ENCODE measurements at regions not wholly inside any gene's neighbourhood (a gene's known extent, or its start where the extent isn't known, plus 50 kb on each side); places are given as distances from the start of the nearest gene placed in this dataset.

DNA sequence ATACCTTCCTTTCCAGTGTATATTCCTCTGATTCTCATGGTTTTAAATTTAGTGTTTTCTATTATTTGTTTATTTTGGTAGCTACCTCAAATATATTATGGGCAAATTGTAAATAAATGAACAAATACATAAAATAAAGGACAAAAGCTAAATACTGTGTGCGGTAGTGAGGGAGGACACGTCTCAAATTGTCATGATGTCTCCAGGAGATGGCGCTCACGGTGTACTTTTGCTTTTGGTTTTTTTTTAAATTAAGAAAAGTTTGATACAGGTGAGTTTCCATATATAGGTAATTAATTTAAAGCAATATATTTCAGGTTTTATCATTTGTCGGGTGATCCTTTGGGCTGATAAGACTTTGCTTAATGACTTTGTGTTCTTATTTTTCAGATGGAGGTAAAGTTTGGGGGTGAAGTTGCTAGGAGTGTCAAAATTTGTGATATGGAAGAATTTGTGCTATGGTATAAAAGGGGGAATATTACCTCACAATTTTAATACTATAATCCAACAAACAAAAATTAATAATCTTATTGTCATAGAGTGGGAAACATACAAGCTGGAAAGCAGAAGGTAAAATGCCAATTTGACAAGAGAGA, 68.4 kb upstream of the TMEM229A start:
- Histone ChIP-seq H4K91ac (replicated peaks; ENCODE audit: insufficient read length, low read length) (no peak overlapping the region), H2BK120ac (replicated peaks; ENCODE audit: low read depth, low read length) (no peak overlapping the region), H3K27me3 (replicated peaks in 1 of 4; ENCODE audit: control insufficient read depth in 3 of 4, extremely low read depth in 1 of 4, insufficient read depth in 3 of 4, low read length in 3 of 4) (no peaks in the 10 kb centered on the region), H2BK15ac (ENCODE audit: low read length) (no peak overlapping the region), H3K4me3 (ENCODE audit: extremely low read depth in 1 of 4, insufficient read depth in 2 of 4, low read depth in 3 of 4, low read length in 4 of 4) (no peak overlapping the region), H2BK12ac (ENCODE audit: low read depth, low read length) (no peak overlapping the region), H3K27ac (ENCODE audit: low read depth, low read length) (no peak overlapping the region), H2BK20ac (ENCODE audit: low read length) (no peak overlapping the region), H3K4me1 (replicated peaks in 1 of 4; ENCODE audit: control insufficient read depth in 3 of 4, insufficient read depth in 4 of 4, low read length in 3 of 4) (no peaks in the 10 kb centered on the region), H3K18ac (ENCODE audit: extremely low read depth, low read length) (no peak overlapping the region), H2BK5ac (ENCODE audit: low read depth, low read length) (no peak overlapping the region), H3K79me2 (ENCODE audit: control insufficient read depth in 1 of 2, insufficient read depth in 2 of 2, low read length in 2 of 2) (no peaks in the 10 kb centered on the region), H3K23ac (ENCODE audit: insufficient read length) (no peak overlapping the region), H3K4me2 (ENCODE audit: insufficient read depth in 1 of 2, low read depth in 2 of 2, low read length in 2 of 2) (no peak overlapping the region), H3K36me3 (ENCODE audit: control insufficient read depth in 2 of 4, insufficient read depth in 4 of 4, low read length in 3 of 4) (no peaks in the 10 kb centered on the region), H2AK5ac (ENCODE audit: low read depth, low read length) (no peak overlapping the region), H4K8ac (ENCODE audit: extremely low read depth, insufficient read depth, low read length) (no peak overlapping the region), H3K23me2 (ENCODE audit: low read depth, low read length) (no peaks in the 10 kb centered on the region), H3K56ac (replicated peaks; ENCODE audit: insufficient read length, low read depth, low read length) (no peak overlapping the region), H4K5ac (ENCODE audit: insufficient read length, low read depth, low read length) (no peak overlapping the region), H3K14ac (ENCODE audit: insufficient read length) (no peak overlapping the region), H2AFZ (ENCODE audit: low read length) (no peak overlapping the region), H4K20me1 (replicated peaks in 1 of 2; ENCODE audit: control insufficient read depth in 1 of 2, insufficient read depth in 2 of 2, low read length in 2 of 2) (no peaks in the 10 kb centered on the region), H3K9ac (replicated peaks in 1 of 4; ENCODE audit: extremely low read depth in 1 of 4, low read depth in 3 of 4, low read length in 3 of 4) (no peak overlapping the region), H3K9me3 (ENCODE audit: insufficient read depth in 2 of 2, low read depth in 1 of 2, low read length in 1 of 2) (peaks cover 0 to 7% of the 10 kb centered on the region in 2 experiments; a peak in 2 of 4 replicates), H3K79me1 (ENCODE audit: low read depth, low read length) (no peaks in the 10 kb centered on the region), H3K4ac (replicated peaks; ENCODE audit: insufficient read length, low read depth, low read length) (no peak overlapping the region)
- 26% methylated on average over 5 of the region's 5 CpGs; no CpG with 5 or more reads in 1 of the 2 experiments for WGBS, 2 experiments (ENCODE audit: extremely low coverage in 1 of 2, insufficient coverage in 1 of 2, insufficient read length in 1 of 2, insufficient replicate concordance in 2 of 2, low coverage in 1 of 2, low lambda C conversion rate in 2 of 2, missing lambda C conversion rate in 1 of 2)
- FAIRE-seq = peak; percentile 58
- POLR2A ChIA-PET (ENCODE audit: partially characterized antibody) = no interaction called here
- no peak for DNase-seq (ENCODE audit: low read depth in 1 of 2, low spot score in 2 of 2)
- no peak for TF ChIP-seq SIN3A (conservative IDR thresholded peaks at IDR 0.05 in 1 of 2, IDR thresholded peaks at IDR 0.05 in 1 of 2; ENCODE audit: low read depth in 1 of 2, low read length in 2 of 2)
- no peak for TF ChIP-seq YY1 (IDR thresholded peaks at IDR 0.05; ENCODE audit: low read depth, low read length)
- TF ChIP-seq POLR2A (IDR thresholded peaks at IDR 0.05; ENCODE audit: control extremely low read depth in 1 of 2, low read depth in 2 of 2, low read length in 2 of 2) = no peak
- TF ChIP-seq RAD21 (IDR thresholded peaks at IDR 0.05 in 1 of 2, conservative IDR thresholded peaks at IDR 0.05 in 1 of 2; ENCODE audit: low read depth in 2 of 2, low read length in 2 of 2) = peak; percentile 73 to 74
- no peak for TF ChIP-seq SP1 (IDR thresholded peaks at IDR 0.05; ENCODE audit: low read depth, low read length)
- no peak for TF ChIP-seq CBX8 (IDR thresholded peaks at IDR 0.05; ENCODE audit: borderline replicate concordance, low read depth, low read length)
- TF ChIP-seq, protein P1, sequence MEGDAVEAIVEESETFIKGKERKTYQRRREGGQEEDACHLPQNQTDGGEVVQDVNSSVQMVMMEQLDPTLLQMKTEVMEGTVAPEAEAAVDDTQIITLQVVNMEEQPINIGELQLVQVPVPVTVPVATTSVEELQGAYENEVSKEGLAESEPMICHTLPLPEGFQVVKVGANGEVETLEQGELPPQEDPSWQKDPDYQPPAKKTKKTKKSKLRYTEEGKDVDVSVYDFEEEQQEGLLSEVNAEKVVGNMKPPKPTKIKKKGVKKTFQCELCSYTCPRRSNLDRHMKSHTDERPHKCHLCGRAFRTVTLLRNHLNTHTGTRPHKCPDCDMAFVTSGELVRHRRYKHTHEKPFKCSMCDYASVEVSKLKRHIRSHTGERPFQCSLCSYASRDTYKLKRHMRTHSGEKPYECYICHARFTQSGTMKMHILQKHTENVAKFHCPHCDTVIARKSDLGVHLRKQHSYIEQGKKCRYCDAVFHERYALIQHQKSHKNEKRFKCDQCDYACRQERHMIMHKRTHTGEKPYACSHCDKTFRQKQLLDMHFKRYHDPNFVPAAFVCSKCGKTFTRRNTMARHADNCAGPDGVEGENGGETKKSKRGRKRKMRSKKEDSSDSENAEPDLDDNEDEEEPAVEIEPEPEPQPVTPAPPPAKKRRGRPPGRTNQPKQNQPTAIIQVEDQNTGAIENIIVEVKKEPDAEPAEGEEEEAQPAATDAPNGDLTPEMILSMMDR (IDR thresholded peaks at IDR 0.05; ENCODE audit: control extremely low read depth in 1 of 3, insufficient read depth in 1 of 3, low read depth in 1 of 3, low read length in 3 of 3) = peak; percentile 26 to 52 (median 46); a peak in 3 of 4 replicates
- no peak for TF ChIP-seq NANOG (IDR thresholded peaks at IDR 0.05; ENCODE audit: insufficient read depth, low read depth, low read length, poor library complexity, severe bottlenecking)
- no peak for TF ChIP-seq EZH2 (IDR thresholded peaks at IDR 0.05; ENCODE audit: low read depth, low read length, severe bottlenecking)
- no peak for TF ChIP-seq MAFK (IDR thresholded peaks at IDR 0.05; ENCODE audit: low read depth, low read length)
- CTCF ChIA-PET (ENCODE audit: partially characterized antibody) = interaction anchor here (0.6 to 3.4 kb wide), 64 partner anchors 8 to 1209 kb away, joined by 3 to 28 read pairs (median 4); partner anchors contain the start of gene GPR37
